HEK293 (cell line): ENCODE measurements at regions not wholly inside any gene's neighbourhood (a gene's known extent, or its start where the extent isn't known, plus 50 kb on each side); places are given as distances from the start of the nearest gene placed in this dataset.

Source experiments
- CTCF ChIA-PET: fragments of 350-600 bp; formaldehyde crosslinking; extraction: SDS; loops from one replicate; lab custom pipeline; 2021; ENCODE audit warnings: antibody characterized with exemption; lab: Yijun Ruan, JAX
- POLR2A ChIA-PET: fragments of 300-600 bp; formaldehyde crosslinking; extraction: SDS; loops from one replicate; lab custom pipeline; 2020; ENCODE audit warnings: antibody characterized with exemption, inconsistent platforms; lab: Yijun Ruan, JAX
- H3K27ac ChIP-seq: fragments of 200-500 bp; sonication (Bioruptor generic); 2 replicates; pipeline ENCODE4 v1.5.1; 2014; ENCODE audit warnings: low read depth, low read length, control low read depth, inconsistent platforms; ENCODE audit errors: extremely low read depth
- H3K36me3 ChIP-seq, 2 experiments: fragments of 200-500 bp in 1 of 2; sonication (Bioruptor generic) in 1 of 2; 1 replicate in 1 of 2; 2 replicates in 1 of 2; pipeline ENCODE4 v1.5.1; 2014 to 2017; ENCODE audit warnings: inconsistent platforms in 2 of 2, low read length in 2 of 2; ENCODE audit not compliant: control insufficient read depth in 2 of 2, insufficient read depth in 1 of 2
- H3K4me1 ChIP-seq: fragments of 200-500 bp; sonication (Bioruptor generic); 2 replicates; pipeline ENCODE4 v1.5.1; 2014; ENCODE audit warnings: mild to moderate bottlenecking, low read length, inconsistent platforms; ENCODE audit not compliant: control insufficient read depth, insufficient read depth
- H3K4me3 ChIP-seq: 2 replicates; pipeline ENCODE4 v1.5.1; 2011; ENCODE audit warnings: low read depth, mild to moderate bottlenecking, control low read depth, low read length, moderate library complexity
- H3K9me3 ChIP-seq: fragments of 200-500 bp; sonication (Bioruptor generic); 2 replicates; pipeline ENCODE4 v1.5.1; 2014; ENCODE audit warnings: low read depth, low read length, inconsistent platforms; ENCODE audit not compliant: control insufficient read depth, insufficient read depth
- HOXA7 ChIP-seq: sonication (generic); formaldehyde crosslinking; IDR thresholded peaks from 2 replicates; pipeline ENCODE4 v1.8.1; 2022; ENCODE audit warnings: missing genetic modification reagents, borderline replicate concordance
- HOXC10 ChIP-seq: sonication (generic); formaldehyde crosslinking; IDR thresholded peaks from 2 replicates; pipeline ENCODE4 v1.8.1; 2023; ENCODE audit warnings: mild to moderate bottlenecking, missing genetic modification reagents
- KLF10 ChIP-seq: fragments of 450-650 bp; IDR thresholded peaks from 2 replicates; pipeline ENCODE4 v1.5.1; 2018; ENCODE audit warnings: missing biosample characterization, mild to moderate bottlenecking, missing genetic modification characterization
- OSR2 ChIP-seq: fragments of 450-650 bp; formaldehyde crosslinking; IDR thresholded peaks from 2 replicates; pipeline ENCODE4 v1.5.1; 2016; ENCODE audit warnings: missing biosample characterization, missing genetic modification characterization
- REPIN1 ChIP-seq: fragments of 450-650 bp; formaldehyde crosslinking; IDR thresholded peaks from 2 replicates; pipeline ENCODE4 v1.5.1; 2017; ENCODE audit warnings: missing biosample characterization, missing genetic modification characterization, low read depth
- SP3 ChIP-seq: fragments of 450-650 bp; formaldehyde crosslinking; IDR thresholded peaks from 2 replicates; pipeline ENCODE4 v1.5.1; 2016; ENCODE audit warnings: missing biosample characterization, missing genetic modification characterization
- YY2 ChIP-seq: fragments of 450-650 bp; formaldehyde crosslinking; IDR thresholded peaks from 2 replicates; pipeline ENCODE4 v1.5.1; 2016; ENCODE audit warnings: missing biosample characterization, missing genetic modification characterization
- ZNF114 ChIP-seq: fragments of 450-650 bp; formaldehyde crosslinking; IDR thresholded peaks from 2 replicates; pipeline ENCODE4 v1.5.0; 2017; ENCODE audit warnings: missing biosample characterization, missing genetic modification characterization
- ZNF155 ChIP-seq: fragments of 450-650 bp; formaldehyde crosslinking; IDR thresholded peaks from 2 replicates; pipeline ENCODE4 v1.5.1; 2016; ENCODE audit warnings: missing biosample characterization, missing genetic modification characterization
- ZNF266 ChIP-seq: fragments of 450-650 bp; formaldehyde crosslinking; IDR thresholded peaks from 2 replicates; pipeline ENCODE4 v1.5.1; 2016; ENCODE audit warnings: missing biosample characterization, missing genetic modification characterization, low read depth
- ZNF324 ChIP-seq: fragments of 450-650 bp; formaldehyde crosslinking; IDR thresholded peaks from 2 replicates; pipeline ENCODE4 v1.5.1; 2016; ENCODE audit warnings: missing biosample characterization, missing genetic modification characterization
- ZNF350 ChIP-seq: fragments of 450-650 bp; formaldehyde crosslinking; IDR thresholded peaks from 2 replicates; pipeline ENCODE4 v1.5.0; 2017; ENCODE audit warnings: missing biosample characterization, mild to moderate bottlenecking, missing genetic modification characterization
- ZNF366 ChIP-seq: fragments of 450-650 bp; formaldehyde crosslinking; conservative IDR thresholded peaks from 2 replicates; pipeline ENCODE4 v1.5.1; 2016; ENCODE audit warnings: missing biosample characterization, missing genetic modification characterization
- ZNF416 ChIP-seq: fragments of 450-650 bp; formaldehyde crosslinking; IDR thresholded peaks from 2 replicates; pipeline ENCODE4 v1.5.1; 2016; ENCODE audit warnings: missing biosample characterization, missing genetic modification characterization
- ZNF426 ChIP-seq: fragments of 450-650 bp; formaldehyde crosslinking; IDR thresholded peaks from 2 replicates; pipeline ENCODE4 v1.5.1; 2017; ENCODE audit warnings: missing biosample characterization, missing genetic modification characterization, mild to moderate bottlenecking, inconsistent platforms, moderate library complexity
- ZNF433 ChIP-seq: fragments of 450-650 bp; formaldehyde crosslinking; IDR thresholded peaks from 2 replicates; pipeline ENCODE4 v1.5.1; 2016; ENCODE audit warnings: missing biosample characterization, missing genetic modification characterization, low read depth
- ZNF521 ChIP-seq: fragments of 450-650 bp; formaldehyde crosslinking; IDR thresholded peaks from 2 replicates; pipeline ENCODE4 v1.5.1; 2017; ENCODE audit warnings: missing biosample characterization, mild to moderate bottlenecking, missing genetic modification characterization
- ZNF571 ChIP-seq: fragments of 450-650 bp; formaldehyde crosslinking; IDR thresholded peaks from 2 replicates; pipeline ENCODE4 v1.5.0; 2017; ENCODE audit warnings: missing biosample characterization, missing genetic modification characterization
- ZNF600 ChIP-seq: fragments of 450-650 bp; formaldehyde crosslinking; IDR thresholded peaks from 2 replicates; pipeline ENCODE4 v1.5.1; 2016; ENCODE audit warnings: missing biosample characterization, missing genetic modification characterization
- ZNF768 ChIP-seq: fragments of 450-650 bp; formaldehyde crosslinking; IDR thresholded peaks from 2 replicates; pipeline ENCODE4 v1.5.1; 2018; ENCODE audit warnings: missing biosample characterization, mild to moderate bottlenecking, missing genetic modification characterization
- ZNF777 ChIP-seq: fragments of 450-650 bp; formaldehyde crosslinking; IDR thresholded peaks from 2 replicates; pipeline ENCODE4 v1.5.1; 2017; ENCODE audit warnings: missing biosample characterization, missing genetic modification characterization, borderline replicate concordance
- TF ChIP-seq, protein P1 (sequence below): fragments of 450-650 bp; formaldehyde crosslinking; IDR thresholded peaks from 2 replicates; pipeline ENCODE4 v1.5.1; 2016; ENCODE audit warnings: missing biosample characterization, missing genetic modification characterization
- TF ChIP-seq, protein P2 (sequence below): fragments of 450-650 bp; formaldehyde crosslinking; IDR thresholded peaks from 2 replicates; pipeline ENCODE4 v1.5.1; 2016; ENCODE audit warnings: missing biosample characterization, missing genetic modification characterization, low read depth
- TF ChIP-seq, protein P3 (sequence below): fragments of 450-650 bp; formaldehyde crosslinking; IDR thresholded peaks from 2 replicates; pipeline ENCODE4 v1.5.1; 2016; ENCODE audit warnings: missing biosample characterization, missing genetic modification characterization, borderline replicate concordance

DNA sequence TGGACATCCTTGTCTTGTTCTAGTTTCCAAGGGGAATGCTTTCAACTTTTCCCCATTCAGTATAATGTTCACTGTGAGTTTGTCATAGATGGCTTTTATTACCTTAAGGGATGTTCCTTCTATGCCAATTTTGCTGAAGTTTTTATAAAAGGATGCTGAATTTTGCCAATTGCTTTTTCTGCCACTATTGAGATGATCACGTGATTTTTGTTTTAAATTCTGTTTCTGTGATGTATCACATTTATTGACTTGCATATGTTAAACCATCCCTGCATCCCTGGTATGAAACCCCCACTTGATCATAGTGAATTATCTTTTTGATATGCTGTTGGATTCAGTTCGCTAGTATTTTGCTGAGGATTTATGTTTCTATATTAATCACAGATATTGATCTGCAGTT is 130.6 kb upstream of the TAB2 start:
- TF ChIP-seq ZNF366 (tag by site-specific recombination), result no peak
- no peak for TF ChIP-seq SP3 (tag by site-specific recombination)
- TF ChIP-seq REPIN1 (tag by site-specific recombination), result no peak
- TF ChIP-seq, protein P1, sequence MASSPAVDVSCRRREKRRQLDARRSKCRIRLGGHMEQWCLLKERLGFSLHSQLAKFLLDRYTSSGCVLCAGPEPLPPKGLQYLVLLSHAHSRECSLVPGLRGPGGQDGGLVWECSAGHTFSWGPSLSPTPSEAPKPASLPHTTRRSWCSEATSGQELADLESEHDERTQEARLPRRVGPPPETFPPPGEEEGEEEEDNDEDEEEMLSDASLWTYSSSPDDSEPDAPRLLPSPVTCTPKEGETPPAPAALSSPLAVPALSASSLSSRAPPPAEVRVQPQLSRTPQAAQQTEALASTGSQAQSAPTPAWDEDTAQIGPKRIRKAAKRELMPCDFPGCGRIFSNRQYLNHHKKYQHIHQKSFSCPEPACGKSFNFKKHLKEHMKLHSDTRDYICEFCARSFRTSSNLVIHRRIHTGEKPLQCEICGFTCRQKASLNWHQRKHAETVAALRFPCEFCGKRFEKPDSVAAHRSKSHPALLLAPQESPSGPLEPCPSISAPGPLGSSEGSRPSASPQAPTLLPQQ, result no peak
- no peak for TF ChIP-seq ZNF521 (tag by site-specific recombination)
- no peak for TF ChIP-seq ZNF114
- no peak for TF ChIP-seq ZNF266 (tag by site-specific recombination)
- TF ChIP-seq, protein P2, sequence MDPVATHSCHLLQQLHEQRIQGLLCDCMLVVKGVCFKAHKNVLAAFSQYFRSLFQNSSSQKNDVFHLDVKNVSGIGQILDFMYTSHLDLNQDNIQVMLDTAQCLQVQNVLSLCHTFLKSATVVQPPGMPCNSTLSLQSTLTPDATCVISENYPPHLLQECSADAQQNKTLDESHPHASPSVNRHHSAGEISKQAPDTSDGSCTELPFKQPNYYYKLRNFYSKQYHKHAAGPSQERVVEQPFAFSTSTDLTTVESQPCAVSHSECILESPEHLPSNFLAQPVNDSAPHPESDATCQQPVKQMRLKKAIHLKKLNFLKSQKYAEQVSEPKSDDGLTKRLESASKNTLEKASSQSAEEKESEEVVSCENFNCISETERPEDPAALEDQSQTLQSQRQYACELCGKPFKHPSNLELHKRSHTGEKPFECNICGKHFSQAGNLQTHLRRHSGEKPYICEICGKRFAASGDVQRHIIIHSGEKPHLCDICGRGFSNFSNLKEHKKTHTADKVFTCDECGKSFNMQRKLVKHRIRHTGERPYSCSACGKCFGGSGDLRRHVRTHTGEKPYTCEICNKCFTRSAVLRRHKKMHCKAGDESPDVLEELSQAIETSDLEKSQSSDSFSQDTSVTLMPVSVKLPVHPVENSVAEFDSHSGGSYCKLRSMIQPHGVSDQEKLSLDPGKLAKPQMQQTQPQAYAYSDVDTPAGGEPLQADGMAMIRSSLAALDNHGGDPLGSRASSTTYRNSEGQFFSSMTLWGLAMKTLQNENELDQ, result no peak
- no peak for TF ChIP-seq ZNF433 (tag by site-specific recombination)
- no peak for TF ChIP-seq ZNF155 (tag by site-specific recombination)
- no peak for TF ChIP-seq ZNF600 (tag by site-specific recombination)
- TF ChIP-seq, protein P3, sequence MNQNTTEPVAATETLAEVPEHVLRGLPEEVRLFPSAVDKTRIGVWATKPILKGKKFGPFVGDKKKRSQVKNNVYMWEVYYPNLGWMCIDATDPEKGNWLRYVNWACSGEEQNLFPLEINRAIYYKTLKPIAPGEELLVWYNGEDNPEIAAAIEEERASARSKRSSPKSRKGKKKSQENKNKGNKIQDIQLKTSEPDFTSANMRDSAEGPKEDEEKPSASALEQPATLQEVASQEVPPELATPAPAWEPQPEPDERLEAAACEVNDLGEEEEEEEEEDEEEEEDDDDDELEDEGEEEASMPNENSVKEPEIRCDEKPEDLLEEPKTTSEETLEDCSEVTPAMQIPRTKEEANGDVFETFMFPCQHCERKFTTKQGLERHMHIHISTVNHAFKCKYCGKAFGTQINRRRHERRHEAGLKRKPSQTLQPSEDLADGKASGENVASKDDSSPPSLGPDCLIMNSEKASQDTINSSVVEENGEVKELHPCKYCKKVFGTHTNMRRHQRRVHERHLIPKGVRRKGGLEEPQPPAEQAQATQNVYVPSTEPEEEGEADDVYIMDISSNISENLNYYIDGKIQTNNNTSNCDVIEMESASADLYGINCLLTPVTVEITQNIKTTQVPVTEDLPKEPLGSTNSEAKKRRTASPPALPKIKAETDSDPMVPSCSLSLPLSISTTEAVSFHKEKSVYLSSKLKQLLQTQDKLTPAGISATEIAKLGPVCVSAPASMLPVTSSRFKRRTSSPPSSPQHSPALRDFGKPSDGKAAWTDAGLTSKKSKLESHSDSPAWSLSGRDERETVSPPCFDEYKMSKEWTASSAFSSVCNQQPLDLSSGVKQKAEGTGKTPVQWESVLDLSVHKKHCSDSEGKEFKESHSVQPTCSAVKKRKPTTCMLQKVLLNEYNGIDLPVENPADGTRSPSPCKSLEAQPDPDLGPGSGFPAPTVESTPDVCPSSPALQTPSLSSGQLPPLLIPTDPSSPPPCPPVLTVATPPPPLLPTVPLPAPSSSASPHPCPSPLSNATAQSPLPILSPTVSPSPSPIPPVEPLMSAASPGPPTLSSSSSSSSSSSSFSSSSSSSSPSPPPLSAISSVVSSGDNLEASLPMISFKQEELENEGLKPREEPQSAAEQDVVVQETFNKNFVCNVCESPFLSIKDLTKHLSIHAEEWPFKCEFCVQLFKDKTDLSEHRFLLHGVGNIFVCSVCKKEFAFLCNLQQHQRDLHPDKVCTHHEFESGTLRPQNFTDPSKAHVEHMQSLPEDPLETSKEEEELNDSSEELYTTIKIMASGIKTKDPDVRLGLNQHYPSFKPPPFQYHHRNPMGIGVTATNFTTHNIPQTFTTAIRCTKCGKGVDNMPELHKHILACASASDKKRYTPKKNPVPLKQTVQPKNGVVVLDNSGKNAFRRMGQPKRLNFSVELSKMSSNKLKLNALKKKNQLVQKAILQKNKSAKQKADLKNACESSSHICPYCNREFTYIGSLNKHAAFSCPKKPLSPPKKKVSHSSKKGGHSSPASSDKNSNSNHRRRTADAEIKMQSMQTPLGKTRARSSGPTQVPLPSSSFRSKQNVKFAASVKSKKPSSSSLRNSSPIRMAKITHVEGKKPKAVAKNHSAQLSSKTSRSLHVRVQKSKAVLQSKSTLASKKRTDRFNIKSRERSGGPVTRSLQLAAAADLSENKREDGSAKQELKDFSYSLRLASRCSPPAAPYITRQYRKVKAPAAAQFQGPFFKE (tag by site-specific recombination), result no peak
- TF ChIP-seq ZNF571 (tag by site-specific recombination), result no peak
- TF ChIP-seq HOXC10 (CRISPR knock-in tag), result no peak
- no peak for TF ChIP-seq KLF10
- TF ChIP-seq ZNF350 (tag by site-specific recombination), result no peak
- Histone ChIP-seq H3K4me1 (no peaks in the 10 kb centered on the region), H3K9me3 (no peaks in the 10 kb centered on the region), H3K27ac (no peak overlapping the region), H3K4me3 (no peak overlapping the region), H3K36me3 (no peaks in the 10 kb centered on the region)
- CTCF ChIA-PET, result no interaction called here
- POLR2A ChIA-PET, result no interaction called here

DNA sequence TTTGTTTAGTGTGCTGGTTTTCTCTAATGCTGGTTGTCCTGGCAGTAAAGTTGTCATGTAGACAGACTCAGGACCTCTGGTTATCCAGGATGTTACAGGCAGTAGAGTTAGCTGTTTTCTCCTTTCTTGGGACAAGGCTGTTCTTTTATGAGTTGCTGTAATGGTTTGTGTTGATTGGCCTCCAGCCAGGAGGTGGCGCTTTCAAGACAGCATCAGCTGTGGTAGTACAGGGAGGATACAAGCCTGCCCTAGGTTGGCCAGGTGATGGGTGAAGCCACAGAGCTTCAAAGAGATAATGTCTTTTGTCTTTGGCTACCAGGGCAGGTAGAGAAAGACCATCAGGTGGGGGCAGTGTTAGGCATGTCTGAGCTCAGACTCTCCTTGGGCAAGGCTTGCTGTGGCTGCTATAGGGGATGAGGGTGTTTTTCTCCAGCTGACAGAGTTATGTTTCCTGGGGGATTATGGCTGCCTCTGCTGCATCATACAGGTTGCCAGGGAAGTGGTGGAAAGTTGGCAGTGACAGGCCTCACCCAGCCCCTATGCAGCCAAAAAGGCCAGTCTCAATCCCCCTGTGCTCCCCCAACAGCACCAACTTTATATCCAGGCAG is 127.2 kb upstream of the TAB2 start:
- POLR2A ChIA-PET, result interaction anchor here (1.4 kb wide), 1 partner anchor 127 kb away, joined by 8 read pairs; the partner anchor contains the start of gene TAB2
- CTCF ChIA-PET, result interaction anchor here (0.6 to 1.8 kb wide), 11 partner anchors 9 to 242 kb away, joined by 3 to 15 read pairs (median 3); no protein-coding TSS in a partner anchor
- no peak overlapping the region for H3K4me3 ChIP-seq
- no peaks in the 10 kb centered on the region for H3K4me1 ChIP-seq
- H3K27ac ChIP-seq, result no peak overlapping the region
- H3K9me3 ChIP-seq, result no peaks in the 10 kb centered on the region
- H3K36me3 ChIP-seq, result no peaks in the 10 kb centered on the region
- no peak for TF ChIP-seq ZNF777
- TF ChIP-seq ZNF426, result no peak
- TF ChIP-seq ZNF416 (tag by site-specific recombination), result no peak
- TF ChIP-seq ZNF324 (tag by site-specific recombination), result no peak
- no peak for TF ChIP-seq HOXA7 (CRISPR knock-in tag)
- no peak for TF ChIP-seq ZNF768 (tag by site-specific recombination)
- TF ChIP-seq YY2 (tag by site-specific recombination), result no peak
- TF ChIP-seq OSR2 (tag by site-specific recombination), result no peak
